ENCODE measurements at regions not wholly inside any gene's neighbourhood (a gene's known extent, or its start where the extent isn't known, plus 50 kb on each side); places are given as distances from the start of the nearest gene placed in this dataset.
A peak's percentile ranks its signal among the peaks of the same experiment; 100 is the strongest.

GRCh38 chr4:96685691-96686090 lies 845.8 kb downstream of the PDHA2 start:
- no peak for DNase-seq (ENCODE audit: low spot score)

GRCh38 chr4:96691521-96691920 lies 851.6 kb downstream of the PDHA2 start:
- no peak for DNase-seq (ENCODE audit: low spot score)

GRCh38 chr4:96698831-96699230 lies 858.9 kb downstream of the PDHA2 start:
- DNase-seq (ENCODE audit: low spot score) = no peak

- no peak for DNase-seq (ENCODE audit: low spot score)
Observed at GRCh38 chr4:96703265-96703664, 863.4 kb downstream of the PDHA2 start.

GRCh38 chr4:96708766-96709165 lies 868.9 kb downstream of the PDHA2 start:
- DNase-seq (ENCODE audit: low spot score) = no peak

GRCh38 chr4:96713271-96713850 lies 873.5 kb downstream of the PDHA2 start:
- no peak for DNase-seq (ENCODE audit: low spot score)

GRCh38 chr4:96729641-96730040 lies 889.7 kb downstream of the PDHA2 start:
- DNase-seq (ENCODE audit: low spot score) = no peak

GRCh38 chr4:96730432-96730831 lies 890.5 kb downstream of the PDHA2 start:
- DNase-seq (ENCODE audit: low spot score) = no peak

GRCh38 chr4:96736352-96736889 lies 896.5 kb downstream of the PDHA2 start:
- peak; percentile 27 for DNase-seq (ENCODE audit: low spot score)

GRCh38 chr4:96739101-96739500 lies 899.2 kb downstream of the PDHA2 start:
- DNase-seq (ENCODE audit: low spot score) = no peak

GRCh38 chr4:96742332-96743014 lies 902.6 kb downstream of the PDHA2 start:
- no peak for DNase-seq (ENCODE audit: low spot score)

- no peak for DNase-seq (ENCODE audit: low spot score)
Observed at GRCh38 chr4:96744676-96745075, 904.8 kb downstream of the PDHA2 start.

- no peak for DNase-seq (ENCODE audit: low spot score)
Observed at GRCh38 chr4:96753216-96753615, 913.3 kb downstream of the PDHA2 start.

- DNase-seq (ENCODE audit: low spot score) = no peak
Observed at GRCh38 chr4:96755569-96756484, 915.9 kb downstream of the PDHA2 start.

GRCh38 chr4:96756584-96756983 lies 916.7 kb downstream of the PDHA2 start:
- DNase-seq (ENCODE audit: low spot score) = no peak

- DNase-seq (ENCODE audit: low spot score) = no peak
Observed at GRCh38 chr4:96763546-96763945, 923.7 kb downstream of the PDHA2 start.

- DNase-seq (ENCODE audit: low spot score) = no peak
Observed at GRCh38 chr4:96766359-96766758, 926.5 kb downstream of the PDHA2 start.

GRCh38 chr4:96767815-96768480 lies 928.1 kb downstream of the PDHA2 start:
- no peak for DNase-seq (ENCODE audit: low spot score)

- DNase-seq (ENCODE audit: low spot score) = no peak
Observed at GRCh38 chr4:96775501-96775900, 935.6 kb downstream of the PDHA2 start.

GRCh38 chr4:96776920-96777527 lies 937.1 kb downstream of the PDHA2 start:
- no peak for DNase-seq (ENCODE audit: low spot score)

- no peak for DNase-seq (ENCODE audit: low spot score)
Observed at GRCh38 chr4:96784336-96784735, 944.4 kb downstream of the PDHA2 start.

GRCh38 chr4:96786306-96786705 lies 946.4 kb downstream of the PDHA2 start:
- DNase-seq (ENCODE audit: low spot score) = no peak
